Esophagus squamous epithelium (tissue), 5 donors: ENCODE measurements at regions not wholly inside any gene's neighbourhood (a gene's known extent, or its start where the extent isn't known, plus 50 kb on each side); places are given as distances from the start of the nearest gene placed in this dataset.

Source experiments
- DNase-seq: peaks from one replicate; lab custom pipeline; 2025; lab: John Stamatoyannopoulos, UW
- H3K27ac ChIP-seq, 4 donors: fragments of 200-600 bp; sonication (generic); one replicate each; pipeline ENCODE4 v1.5.1; 2016 to 2019; ENCODE audit warnings: mild to moderate bottlenecking in 1 of 4
- H3K27me3 ChIP-seq, 4 donors: fragments of 200-600 bp; sonication (generic); 1 replicate in 3 of 4; 2 replicates in 1 of 4; pipeline versions ENCODE4 v1.5.1 to v1.6.0; 2017 to 2021; ENCODE audit warnings: antibody characterized with exemption in 1 of 4
- H3K36me3 ChIP-seq, 3 donors: fragments of 200-600 bp; sonication (generic); one replicate each; pipeline ENCODE4 v1.5.1; 2016 to 2019
- H3K4me1 ChIP-seq, 3 donors: fragments of 200-600 bp; sonication (generic); one replicate each; pipeline ENCODE4 v1.5.1; 2017 to 2019
- H3K4me3 ChIP-seq, 4 donors: fragments of 200-600 bp; sonication (generic); 1 replicate in 3 of 4; 2 replicates in 1 of 4; pipeline ENCODE4 v1.5.1; 2016 to 2019; ENCODE audit warnings: mild to moderate bottlenecking in 2 of 4, moderate library complexity in 1 of 4
- H3K9me3 ChIP-seq, 3 donors: fragments of 200-600 bp; sonication (generic); one replicate each; pipeline ENCODE4 v1.5.1; 2016 to 2019
- POLR2A ChIP-seq, 4 donors: fragments of 450-650 bp; IDR thresholded peaks; one replicate each; pipeline ENCODE4 v1.6.1; 2017; ENCODE audit warnings: antibody characterized with exemption in 4 of 4, mild to moderate bottlenecking in 4 of 4, moderate library complexity in 3 of 4
- WGBS, 2 donors: methylation state at CpG; one replicate each; pipeline ENCODE4 v1.1.5; 2018; 5-methylcytosine and 5-hydroxymethylcytosine counted together
- intact Hi-C: fragments of 100-400 bp; cut with DNase I; formaldehyde crosslinking; loops from one replicate; pipeline ENCODE4 v1.15.0; 2022
- TF ChIP-seq, protein P1 (sequence below), 6 experiments: fragments of 450-650 bp in 4 of 6; fragments of 200-600 bp in 2 of 6; sonication (generic) in 2 of 6; IDR thresholded peaks; one replicate each; pipeline ENCODE4 v1.5.1; 2016 to 2019; ENCODE audit warnings: antibody characterized with exemption in 6 of 6, mild to moderate bottlenecking in 4 of 6, moderate library complexity in 4 of 6
- donor health status: DM: yes; HTN: yes; CAD: no.

DNA sequence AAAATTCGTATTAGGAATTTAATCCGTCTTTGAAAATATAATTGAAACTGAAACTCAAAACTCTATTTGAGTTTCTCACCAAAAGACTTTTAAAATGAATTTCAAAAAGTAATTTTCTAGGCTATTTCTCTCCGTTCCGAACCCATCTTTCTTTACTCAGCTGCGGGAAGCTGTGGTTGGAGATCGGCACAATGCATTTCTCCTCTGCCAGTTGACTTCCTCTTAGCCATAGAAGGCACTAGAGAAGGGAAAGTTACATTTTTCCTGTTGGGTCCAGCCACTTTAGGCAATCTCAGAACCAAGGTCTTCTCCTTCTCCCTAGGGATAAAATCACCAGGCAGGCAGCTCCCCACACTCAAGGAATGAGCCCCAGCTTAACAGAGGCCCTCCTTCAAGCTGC is 133.6 kb upstream of the COL1A2 start:
- Histone ChIP-seq H3K9me3 (no peaks in the 10 kb centered on the region), H3K27ac (no peak overlapping the region), H3K4me1 (no peaks in the 10 kb centered on the region), H3K4me3 (no peak overlapping the region), H3K36me3 (no peaks in the 10 kb centered on the region), H3K27me3 (no peaks in the 10 kb centered on the region)
- no peak for DNase-seq
- intact Hi-C loops, result no loop called here
- 72 to 75% methylated on average over 6 of the region's 6 CpGs for WGBS, 2 donors
- no peak for TF ChIP-seq POLR2A (IDR thresholded peaks at IDR 0.05)
- TF ChIP-seq, protein P1, sequence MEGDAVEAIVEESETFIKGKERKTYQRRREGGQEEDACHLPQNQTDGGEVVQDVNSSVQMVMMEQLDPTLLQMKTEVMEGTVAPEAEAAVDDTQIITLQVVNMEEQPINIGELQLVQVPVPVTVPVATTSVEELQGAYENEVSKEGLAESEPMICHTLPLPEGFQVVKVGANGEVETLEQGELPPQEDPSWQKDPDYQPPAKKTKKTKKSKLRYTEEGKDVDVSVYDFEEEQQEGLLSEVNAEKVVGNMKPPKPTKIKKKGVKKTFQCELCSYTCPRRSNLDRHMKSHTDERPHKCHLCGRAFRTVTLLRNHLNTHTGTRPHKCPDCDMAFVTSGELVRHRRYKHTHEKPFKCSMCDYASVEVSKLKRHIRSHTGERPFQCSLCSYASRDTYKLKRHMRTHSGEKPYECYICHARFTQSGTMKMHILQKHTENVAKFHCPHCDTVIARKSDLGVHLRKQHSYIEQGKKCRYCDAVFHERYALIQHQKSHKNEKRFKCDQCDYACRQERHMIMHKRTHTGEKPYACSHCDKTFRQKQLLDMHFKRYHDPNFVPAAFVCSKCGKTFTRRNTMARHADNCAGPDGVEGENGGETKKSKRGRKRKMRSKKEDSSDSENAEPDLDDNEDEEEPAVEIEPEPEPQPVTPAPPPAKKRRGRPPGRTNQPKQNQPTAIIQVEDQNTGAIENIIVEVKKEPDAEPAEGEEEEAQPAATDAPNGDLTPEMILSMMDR (IDR thresholded peaks at IDR 0.05), result no peak

DNA sequence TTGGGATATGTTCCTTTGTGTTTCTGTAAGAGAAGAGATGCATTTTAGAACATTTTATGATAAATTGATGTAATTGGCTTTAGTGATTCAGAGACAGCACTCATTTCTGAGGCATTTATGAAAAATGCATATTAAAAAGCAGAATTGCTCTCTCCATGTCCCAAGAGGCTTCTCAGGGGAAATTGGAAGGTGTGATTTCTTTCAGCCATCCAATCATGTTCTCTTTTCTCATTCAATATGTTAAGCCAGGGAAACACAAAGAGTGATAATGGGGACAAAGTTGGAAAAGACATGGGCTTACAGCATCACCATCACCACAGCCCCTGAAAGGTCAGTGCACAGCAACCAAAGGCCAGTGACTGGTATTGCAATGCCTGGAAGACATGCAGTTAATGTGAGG is 129.9 kb upstream of the COL1A2 start:
- no peak overlapping the region for H3K4me3 ChIP-seq
- TF ChIP-seq, protein P1 (IDR thresholded peaks at IDR 0.05), result no peak
- no peak for TF ChIP-seq POLR2A (IDR thresholded peaks at IDR 0.05)
- no peaks in the 10 kb centered on the region for H3K9me3 ChIP-seq
- intact Hi-C loops, result no loop called here
- H3K27me3 ChIP-seq, result no peaks in the 10 kb centered on the region
- H3K27ac ChIP-seq, result no peak overlapping the region
- no peaks in the 10 kb centered on the region for H3K4me1 ChIP-seq
- H3K36me3 ChIP-seq, result no peaks in the 10 kb centered on the region
- no peak for DNase-seq

DNA sequence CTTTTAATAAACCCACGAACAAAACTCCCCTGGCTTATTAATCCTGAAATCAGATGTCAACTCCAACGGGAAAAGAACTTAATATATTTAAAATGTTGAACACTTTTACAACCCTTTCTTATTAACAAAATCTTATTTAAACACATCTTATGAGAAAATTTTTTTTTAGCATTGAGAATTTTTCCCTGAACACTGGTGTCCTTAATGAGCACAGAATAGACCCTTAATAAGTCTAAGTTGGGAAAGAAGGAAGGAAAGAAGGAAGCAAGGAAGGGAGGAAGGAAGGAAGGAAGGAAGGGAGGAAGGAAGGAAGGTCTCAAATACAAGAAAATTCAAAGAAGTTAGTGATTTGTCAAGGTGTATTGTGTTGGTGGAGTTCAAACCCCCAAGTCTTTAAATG is 129.2 kb upstream of the COL1A2 start:
- Histone ChIP-seq H3K27ac (no peak overlapping the region), H3K4me1 (no peaks in the 10 kb centered on the region), H3K9me3 (no peaks in the 10 kb centered on the region), H3K4me3 (no peak overlapping the region), H3K36me3 (no peaks in the 10 kb centered on the region), H3K27me3 (no peaks in the 10 kb centered on the region)
- WGBS, 2 donors, result 44 to 53% methylated on average over 2 of the region's 2 CpGs
- intact Hi-C loops, result no loop called here
- TF ChIP-seq POLR2A (IDR thresholded peaks at IDR 0.05), result no peak
- TF ChIP-seq, protein P1 (IDR thresholded peaks at IDR 0.05), result no peak
- DNase-seq, result no peak

GRCh38 chr7:94266238-94266644 is 128.5 kb upstream of the COL1A2 start:
- Histone ChIP-seq H3K9me3 (no peaks in the 10 kb centered on the region), H3K27ac (peak overlapping the region in 3 of 4 donors; percentile 13 to 59 (median 39)), H3K4me1 (no peaks in the 10 kb centered on the region), H3K36me3 (no peaks in the 10 kb centered on the region), H3K27me3 (no peaks in the 10 kb centered on the region), H3K4me3 (peak overlapping the region in 1 of 4 donors; percentile 13)
- DNase-seq, result no peak
- WGBS, 2 donors, result 20 to 29% methylated on average over 3 of the region's 3 CpGs
- intact Hi-C loops, result no loop called here
- no peak for TF ChIP-seq POLR2A (IDR thresholded peaks at IDR 0.05)
- TF ChIP-seq, protein P1 (IDR thresholded peaks at IDR 0.05), result no peak

DNA sequence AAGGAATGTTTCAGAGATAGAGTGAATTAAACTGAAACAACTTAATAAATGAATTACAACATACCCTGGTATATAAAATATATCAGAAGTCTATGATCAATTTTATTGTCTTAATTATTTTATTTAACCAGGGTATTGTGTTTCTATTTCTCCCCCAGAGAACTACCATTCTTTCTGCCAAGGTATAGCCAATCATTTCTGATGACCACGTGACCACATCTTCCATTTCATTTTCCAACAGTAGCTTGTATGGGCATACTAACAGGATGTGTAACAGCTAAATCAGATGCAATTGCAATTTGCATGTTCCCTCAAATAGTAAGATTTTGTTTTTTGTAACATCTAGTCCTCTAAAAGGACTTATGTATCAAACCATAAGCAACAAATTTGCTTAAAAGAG is 123.9 kb upstream of the COL1A2 start:
- Histone ChIP-seq H3K4me1 (no peaks in the 10 kb centered on the region), H3K36me3 (no peaks in the 10 kb centered on the region), H3K4me3 (no peak overlapping the region), H3K27me3 (no peaks in the 10 kb centered on the region), H3K27ac (no peak overlapping the region), H3K9me3 (no peaks in the 10 kb centered on the region)
- intact Hi-C loops, result no loop called here
- DNase-seq, result no peak
- 68 to 73% methylated on average over 1 of the region's 1 CpG for WGBS, 2 donors
- no peak for TF ChIP-seq POLR2A (IDR thresholded peaks at IDR 0.05)
- TF ChIP-seq, protein P1 (IDR thresholded peaks at IDR 0.05), result no peak
